Keratinocyte (primary cell): ENCODE measurements at regions not wholly inside any gene's neighbourhood (a gene's known extent, or its start where the extent isn't known, plus 50 kb on each side); places are given as distances from the start of the nearest gene placed in this dataset.

Experiments
- DNase-seq: peaks from one replicate; pipeline ENCODE4 v3.0.0-alpha.2; 2011; ENCODE audit warnings: low read depth, missing footprints, low spot score
- FAIRE-seq: peaks from 2 replicates; lab custom pipeline; 2011; peaks lifted over from hg19 to GRCh38; lab: Jason Lieb, UNC
- H2AFZ ChIP-seq: 2 replicates; pipeline ENCODE4 v1.6.0; 2012; ENCODE audit warnings: low read length, control low read depth, inconsistent platforms; ENCODE audit not compliant: control insufficient read depth
- H3K27ac ChIP-seq: 2 replicates; pipeline ENCODE4 v1.5.1; 2011; ENCODE audit warnings: low read length; ENCODE audit not compliant: control insufficient read depth, insufficient read depth
- H3K27me3 ChIP-seq: 3 replicates; pipeline ENCODE4 v1.6.0; 2011; ENCODE audit warnings: low read length; ENCODE audit not compliant: control insufficient read depth, insufficient read depth; ENCODE audit errors: extremely low read depth
- H3K36me3 ChIP-seq, 2 experiments: 2 replicates in 1 of 2; 3 replicates in 1 of 2; pipeline ENCODE4 v1.5.1; 2011; ENCODE audit warnings: low read length in 2 of 2, mild to moderate bottlenecking in 1 of 2; ENCODE audit not compliant: control insufficient read depth in 2 of 2, insufficient read depth in 2 of 2; ENCODE audit errors: extremely low read depth in 1 of 2
- H3K4me1 ChIP-seq: 3 replicates; pipeline ENCODE4 v1.5.1; 2011; ENCODE audit warnings: low read length; ENCODE audit not compliant: control insufficient read depth, insufficient read depth; ENCODE audit errors: extremely low read depth
- H3K4me2 ChIP-seq: 3 replicates; pipeline ENCODE4 v1.6.0; 2011; ENCODE audit warnings: low read depth, low read length; ENCODE audit not compliant: control insufficient read depth, insufficient read depth; ENCODE audit errors: extremely low read depth
- H3K4me3 ChIP-seq, 3 experiments: fragments of 200-600 bp in 1 of 3; sonication (generic) in 1 of 3; 2 replicates in 2 of 3; 3 replicates in 1 of 3; pipeline ENCODE4 v1.5.1; 2011 to 2016; ENCODE audit warnings: low read length in 3 of 3, mild to moderate bottlenecking in 3 of 3, control low read depth in 2 of 3, inconsistent platforms in 1 of 3, low read depth in 1 of 3, mixed read lengths in 1 of 3, mixed run types in 1 of 3, moderate library complexity in 1 of 3; ENCODE audit not compliant: control insufficient read depth in 2 of 3, insufficient read depth in 2 of 3; ENCODE audit errors: extremely low read depth in 1 of 3
- H3K79me2 ChIP-seq: 2 replicates; pipeline ENCODE4 v1.6.0; 2012; ENCODE audit warnings: low read length; ENCODE audit not compliant: control insufficient read depth, insufficient read depth
- H3K9ac ChIP-seq: 3 replicates; pipeline ENCODE4 v1.6.0; 2011; ENCODE audit warnings: low read length; ENCODE audit not compliant: control insufficient read depth, insufficient read depth; ENCODE audit errors: extremely low read depth
- H3K9me1 ChIP-seq: 3 replicates; pipeline ENCODE4 v1.6.0; 2011; ENCODE audit warnings: low read length; ENCODE audit not compliant: control insufficient read depth, insufficient read depth; ENCODE audit errors: extremely low read depth
- H3K9me3 ChIP-seq: 2 replicates; pipeline ENCODE4 v1.5.1; 2012; ENCODE audit warnings: low read depth, low read length; ENCODE audit not compliant: control insufficient read depth
- H4K20me1 ChIP-seq: 3 replicates; pipeline ENCODE4 v1.6.0; 2011; ENCODE audit warnings: low read length; ENCODE audit not compliant: control insufficient read depth, insufficient read depth; ENCODE audit errors: extremely low read depth
- CTCF ChIP-seq, 3 experiments: IDR thresholded peaks in 1 of 3; conservative IDR thresholded peaks in 1 of 3; optimal IDR thresholded peaks in 1 of 3; 2 replicates in 2 of 3; 3 replicates in 1 of 3; pipeline versions ENCODE3 to v1.5.1; 2011; ENCODE audit warnings: low read length in 3 of 3, mild to moderate bottlenecking in 3 of 3, moderate library complexity in 2 of 3, control low read depth in 1 of 3, inconsistent platforms in 1 of 3; ENCODE audit not compliant: insufficient read depth in 2 of 3; ENCODE audit errors: extremely low read depth in 1 of 3
- EZH2 ChIP-seq: IDR thresholded peaks from one replicate; pipeline ENCODE4 v1.6.1; 2012; ENCODE audit warnings: inconsistent platforms, mild to moderate bottlenecking, low read length, moderate library complexity
- dilution Hi-C: fragments of 300-500 bp; cut with MboI; formaldehyde crosslinking; loops from one replicate; pipeline ENCODE4 v1.7.0; 2020; ENCODE audit warnings: low sequenced_read_pairs; ENCODE audit not compliant: extremely low pct_ligation_motif_present

- no peaks in the 10 kb centered on the region for H3K36me3 ChIP-seq
- no peaks in the 10 kb centered on the region for H3K9me1 ChIP-seq
- no peak overlapping the region for H3K4me3 ChIP-seq
- TF ChIP-seq EZH2 = no peak
- no peak for TF ChIP-seq CTCF (optimal IDR thresholded peaks at IDR 0.05 in 1 of 3, IDR thresholded peaks at IDR 0.05 in 1 of 3, conservative IDR thresholded peaks at IDR 0.05 in 1 of 3; ENCODE audit: extremely low read depth in 1 of 3, insufficient read depth in 2 of 3, low read length in 3 of 3)
- no peak overlapping the region for H3K4me2 ChIP-seq
- FAIRE-seq (no peak), DNase-seq (no peak)
- no peaks in the 10 kb centered on the region for H3K9me3 ChIP-seq
- H3K9ac ChIP-seq = no peak overlapping the region
- no peak overlapping the region for H2AFZ ChIP-seq
- no peaks in the 10 kb centered on the region for H3K27me3 ChIP-seq
- H3K4me1 ChIP-seq = no peaks in the 10 kb centered on the region
- H4K20me1 ChIP-seq = no peaks in the 10 kb centered on the region
- dilution Hi-C loops = no loop called here
- no peak overlapping the region for H3K27ac ChIP-seq
- no peaks in the 10 kb centered on the region for H3K79me2 ChIP-seq
These were observed 262.8 kb downstream of the FBXO15 start for GRCh38 chr18:73884868-73885267.

GRCh38 chr18:73881396-73881917 lies 266.2 kb downstream of the FBXO15 start:
- H3K4me3 ChIP-seq = no peak overlapping the region
- H3K4me2 ChIP-seq = no peak overlapping the region
- dilution Hi-C loops = no loop called here
- H3K79me2 ChIP-seq = no peaks in the 10 kb centered on the region
- DNase-seq = no peak
- H3K27ac ChIP-seq = no peak overlapping the region
- no peak overlapping the region for H3K9ac ChIP-seq
- no peaks in the 10 kb centered on the region for H3K27me3 ChIP-seq
- H3K36me3 ChIP-seq = no peaks in the 10 kb centered on the region
- H2AFZ ChIP-seq = no peak overlapping the region
- TF ChIP-seq CTCF (optimal IDR thresholded peaks at IDR 0.05 in 1 of 3, IDR thresholded peaks at IDR 0.05 in 1 of 3, conservative IDR thresholded peaks at IDR 0.05 in 1 of 3; ENCODE audit: extremely low read depth in 1 of 3, insufficient read depth in 2 of 3, low read length in 3 of 3) (no peak), EZH2 (no peak)
- no peaks in the 10 kb centered on the region for H3K9me3 ChIP-seq
- H3K4me1 ChIP-seq = no peaks in the 10 kb centered on the region
- no peak for FAIRE-seq
- H4K20me1 ChIP-seq = no peaks in the 10 kb centered on the region
- H3K9me1 ChIP-seq = no peaks in the 10 kb centered on the region
